Body of pancreas (tissue), 4 donors: ENCODE measurements at regions not wholly inside any gene's neighbourhood (a gene's known extent, or its start where the extent isn't known, plus 50 kb on each side); places are given as distances from the start of the nearest gene placed in this dataset.

Source experiments
- ATAC-seq: fragments of 150-250 bp; one replicate; pipeline ENCODE4 v1.9.1; 2016
- DNase-seq, 4 donors: peaks; one replicate each; pipeline ENCODE4 v3.0.0-alpha.2; 2019
- H3K27ac ChIP-seq, 4 donors: fragments of 200-600 bp; sonication (generic); 1 replicate in 3 of 4; 2 replicates in 1 of 4; pipeline versions ENCODE4 v1.5.1 to v1.6.1; 2016 to 2019; ENCODE audit warnings: mild to moderate bottlenecking in 1 of 4, mixed read lengths in 1 of 4, moderate library complexity in 1 of 4
- H3K27me3 ChIP-seq, 2 donors: fragments of 200-600 bp; sonication (generic); one replicate each; pipeline ENCODE4 v1.6.0; 2016; ENCODE audit warnings: mild to moderate bottlenecking in 1 of 2
- H3K36me3 ChIP-seq, 2 donors: fragments of 200-600 bp; sonication (generic); replicated peaks in 1 of 2; 2 replicates each; pipeline ENCODE4 v1.5.1; 2016; ENCODE audit warnings: low read depth in 2 of 2; ENCODE audit not compliant: insufficient read depth in 1 of 2
- H3K4me1 ChIP-seq: fragments of 200-600 bp; sonication (generic); one replicate; pipeline ENCODE4 v1.6.0; 2016
- H3K4me3 ChIP-seq, 2 donors: fragments of 200-600 bp; sonication (generic); 1 replicate in 1 of 2; 2 replicates in 1 of 2; pipeline ENCODE4 v1.5.1; 2016 to 2019
- H3K9me3 ChIP-seq, 3 donors: fragments of 200-600 bp; sonication (generic); 1 replicate in 2 of 3; 2 replicates in 1 of 3; pipeline ENCODE4 v1.5.1; 2016
- CTCF ChIP-seq, 7 experiments: fragments of 450-650 bp in 4 of 7; fragments of 200-600 bp in 3 of 7; sonication (generic) in 3 of 7; IDR thresholded peaks; one replicate each; pipeline ENCODE4 v1.5.1; 2016 to 2019; ENCODE audit warnings: antibody characterized with exemption in 7 of 7
- POLR2A ChIP-seq, 3 donors: fragments of 450-650 bp; IDR thresholded peaks; one replicate each; pipeline ENCODE4 v1.6.1; 2016; ENCODE audit warnings: antibody characterized with exemption in 3 of 3, mild to moderate bottlenecking in 2 of 3
- WGBS, 2 donors: methylation state at CpG; one replicate each; pipeline ENCODE4 v1.1.5; 2017; 5-methylcytosine and 5-hydroxymethylcytosine counted together
- intact Hi-C: fragments of 100-400 bp; cut with DNase I; formaldehyde crosslinking; loops from one replicate; pipeline ENCODE4 v1.15.1; 2023

- no peaks in the 10 kb centered on the region for H3K36me3 ChIP-seq
- no peak for ATAC-seq
- H3K27ac ChIP-seq, result no peak overlapping the region
- no peaks in the 10 kb centered on the region for H3K4me1 ChIP-seq
- no peak overlapping the region for H3K4me3 ChIP-seq
- WGBS, 2 donors, result 33 to 34% methylated on average over 1 of the region's 1 CpG
- intact Hi-C loops, result no loop called here
- H3K27me3 ChIP-seq, result no peaks in the 10 kb centered on the region
- DNase-seq, result no peak
- H3K9me3 ChIP-seq, result no peaks in the 10 kb centered on the region
- TF ChIP-seq CTCF (IDR thresholded peaks at IDR 0.05) (no peak), POLR2A (IDR thresholded peaks at IDR 0.05) (no peak)
These were observed 1035.4 kb downstream of the TUSC7 start for GRCh38 chr3:117744935-117745334.

GRCh38 chr3:117745516-117745915 is 1035.9 kb downstream of the TUSC7 start:
- ATAC-seq (no peak), DNase-seq (no peak)
- WGBS, 2 donors, result 72 to 75% methylated on average over 6 of the region's 6 CpGs
- H3K27ac ChIP-seq, result no peak overlapping the region
- no peak for TF ChIP-seq POLR2A (IDR thresholded peaks at IDR 0.05)
- TF ChIP-seq CTCF (IDR thresholded peaks at IDR 0.05), result no peak
- intact Hi-C loops, result no loop called here
- H3K36me3 ChIP-seq, result no peaks in the 10 kb centered on the region
- H3K4me1 ChIP-seq, result no peaks in the 10 kb centered on the region
- no peak overlapping the region for H3K4me3 ChIP-seq
- no peaks in the 10 kb centered on the region for H3K27me3 ChIP-seq
- H3K9me3 ChIP-seq, result no peaks in the 10 kb centered on the region

GRCh38 chr3:117746066-117746465 is 1036.5 kb downstream of the TUSC7 start:
- Histone ChIP-seq H3K27me3 (no peaks in the 10 kb centered on the region), H3K4me1 (no peaks in the 10 kb centered on the region), H3K36me3 (no peaks in the 10 kb centered on the region), H3K27ac (no peak overlapping the region), H3K9me3 (no peaks in the 10 kb centered on the region), H3K4me3 (no peak overlapping the region)
- ATAC-seq, result no peak
- TF ChIP-seq CTCF (IDR thresholded peaks at IDR 0.05) (no peak), POLR2A (IDR thresholded peaks at IDR 0.05) (no peak)
- DNase-seq, result no peak
- intact Hi-C loops, result no loop called here
- WGBS, 2 donors, result 61 to 71% methylated on average over 3 of the region's 3 CpGs

- Histone ChIP-seq H3K36me3 (no peaks in the 10 kb centered on the region), H3K27ac (no peak overlapping the region), H3K4me1 (no peaks in the 10 kb centered on the region), H3K27me3 (no peaks in the 10 kb centered on the region), H3K4me3 (no peak overlapping the region), H3K9me3 (no peaks in the 10 kb centered on the region)
- ATAC-seq, result no peak
- intact Hi-C loops, result no loop called here
- TF ChIP-seq CTCF (IDR thresholded peaks at IDR 0.05) (no peak), POLR2A (IDR thresholded peaks at IDR 0.05) (no peak)
- no peak for DNase-seq
- WGBS, 2 donors, result 63 to 70% methylated on average over 1 of the region's 1 CpG
These were observed 1038.6 kb downstream of the TUSC7 start for GRCh38 chr3:117748131-117748530.

- intact Hi-C loops, result no loop called here
- no peak for TF ChIP-seq POLR2A (IDR thresholded peaks at IDR 0.05)
- no peak for TF ChIP-seq CTCF (IDR thresholded peaks at IDR 0.05)
These were observed 1041.2 kb downstream of the TUSC7 start for GRCh38 chr3:117750674-117751269.

More at GRCh38 chr3:117750674-117751269, 1041.2 kb downstream of the TUSC7 start:
- ATAC-seq (no peak), DNase-seq (no peak)
- Histone ChIP-seq H3K27me3 (no peaks in the 10 kb centered on the region), H3K4me1 (no peaks in the 10 kb centered on the region), H3K27ac (no peak overlapping the region), H3K4me3 (no peak overlapping the region), H3K9me3 (no peaks in the 10 kb centered on the region), H3K36me3 (no peaks in the 10 kb centered on the region)
- WGBS, 2 donors, result 75 to 83% methylated on average over 4 of the region's 4 CpGs
